Suppressor macrophage treated with lipopolysaccharide for 4 hours (primary cell): ENCODE measurements at regions not wholly inside any gene's neighbourhood (a gene's known extent, or its start where the extent isn't known, plus 50 kb on each side); places are given as distances from the start of the nearest gene placed in this dataset.

ENCODE experiments used
- DNase-seq: peaks from one replicate; pipeline ENCODE4 v3.0.0-alpha.2; 2020

- DNase-seq: no peak
These were observed 511.4 kb upstream of the KLF12 start for GRCh38 chr13:74645586-74645985.

GRCh38 chr13:74644229-74644628 lies 510.0 kb upstream of the KLF12 start:
- DNase-seq: no peak

GRCh38 chr13:74641586-74641985 lies 507.4 kb upstream of the KLF12 start:
- no peak for DNase-seq

- DNase-seq: no peak
These were observed 499.5 kb upstream of the KLF12 start for GRCh38 chr13:74633734-74634133.

GRCh38 chr13:74629985-74630384 lies 495.8 kb upstream of the KLF12 start:
- no peak for DNase-seq

GRCh38 chr13:74625541-74625940 lies 491.3 kb upstream of the KLF12 start:
- DNase-seq: no peak

GRCh38 chr13:74623761-74624160 lies 489.6 kb upstream of the KLF12 start:
- DNase-seq: no peak

- DNase-seq: no peak
These were observed 488.1 kb upstream of the KLF12 start for GRCh38 chr13:74622284-74622683.

- no peak for DNase-seq
These were observed 486.5 kb upstream of the KLF12 start for GRCh38 chr13:74620711-74621110.

- no peak for DNase-seq
These were observed 486.1 kb upstream of the KLF12 start for GRCh38 chr13:74620308-74620707.

- DNase-seq: no peak
These were observed 463.3 kb upstream of the KLF12 start for GRCh38 chr13:74597526-74597925.

- DNase-seq: no peak
These were observed 462.5 kb upstream of the KLF12 start for GRCh38 chr13:74596691-74597090.

GRCh38 chr13:74593688-74594087 lies 459.5 kb upstream of the KLF12 start:
- no peak for DNase-seq

GRCh38 chr13:74586847-74587246 lies 452.6 kb upstream of the KLF12 start:
- no peak for DNase-seq

GRCh38 chr13:74576420-74576819 lies 442.2 kb upstream of the KLF12 start:
- DNase-seq: no peak

GRCh38 chr13:74575729-74576125 lies 441.5 kb upstream of the KLF12 start:
- DNase-seq: no peak

GRCh38 chr13:74574964-74575728 lies 440.9 kb upstream of the KLF12 start:
- no peak for DNase-seq

- DNase-seq: no peak
These were observed 439.4 kb upstream of the KLF12 start for GRCh38 chr13:74573654-74574053.

GRCh38 chr13:74571811-74572210 lies 437.6 kb upstream of the KLF12 start:
- no peak for DNase-seq

- no peak for DNase-seq
These were observed 436.6 kb upstream of the KLF12 start for GRCh38 chr13:74570834-74571233.

GRCh38 chr13:74570046-74570445 lies 435.8 kb upstream of the KLF12 start:
- no peak for DNase-seq

- DNase-seq: no peak
These were observed 435.0 kb upstream of the KLF12 start for GRCh38 chr13:74569251-74569650.

GRCh38 chr13:74567485-74567884 lies 433.3 kb upstream of the KLF12 start:
- no peak for DNase-seq

- no peak for DNase-seq
These were observed 428.2 kb upstream of the KLF12 start for GRCh38 chr13:74562381-74562780.

- no peak for DNase-seq
These were observed 427.0 kb upstream of the KLF12 start for GRCh38 chr13:74561155-74561554.
